Stimulated activated effector memory CD8-positive, alpha-beta T cell treated with anti-CD3 and anti-CD28 coated beads, Interleukin-12 subunit alpha, Interleukin-12 subunit beta, amount 100 ng/mL, for 72 hours (primary cell): ENCODE measurements at regions not wholly inside any gene's neighbourhood (a gene's known extent, or its start where the extent isn't known, plus 50 kb on each side); places are given as distances from the start of the nearest gene placed in this dataset.
A peak's percentile ranks its signal among the peaks of the same experiment; 100 is the strongest.

Experiments
- ATAC-seq: fragments of 150-1000 bp; cut with Tn5 transposase; 2 replicates; pipeline ENCODE4 v1.10.0; 2021
- DNase-seq, 2 donors: peaks; one replicate each; pipeline ENCODE4 v3.0.0; 2021 to 2022; ENCODE audit warnings: low spot score in 2 of 2
- H3K27ac Mint-ChIP-seq: one replicate; pipeline ENCODE4 v1.8.0; 2022; ENCODE audit warnings: mild to moderate bottlenecking, mixed read lengths
- H3K36me3 Mint-ChIP-seq: one replicate; pipeline ENCODE4 v1.8.0; 2022; ENCODE audit warnings: mild to moderate bottlenecking, mixed read lengths
- H3K4me1 Mint-ChIP-seq: one replicate; pipeline ENCODE4 v1.8.0; 2022; ENCODE audit warnings: mixed read lengths
- H3K4me3 Mint-ChIP-seq: one replicate; pipeline ENCODE4 v1.8.0; 2022; ENCODE audit warnings: mild to moderate bottlenecking, mixed read lengths
- H3K9me3 Mint-ChIP-seq: one replicate; pipeline ENCODE4 v1.8.0; 2022; ENCODE audit warnings: mixed read lengths

DNA sequence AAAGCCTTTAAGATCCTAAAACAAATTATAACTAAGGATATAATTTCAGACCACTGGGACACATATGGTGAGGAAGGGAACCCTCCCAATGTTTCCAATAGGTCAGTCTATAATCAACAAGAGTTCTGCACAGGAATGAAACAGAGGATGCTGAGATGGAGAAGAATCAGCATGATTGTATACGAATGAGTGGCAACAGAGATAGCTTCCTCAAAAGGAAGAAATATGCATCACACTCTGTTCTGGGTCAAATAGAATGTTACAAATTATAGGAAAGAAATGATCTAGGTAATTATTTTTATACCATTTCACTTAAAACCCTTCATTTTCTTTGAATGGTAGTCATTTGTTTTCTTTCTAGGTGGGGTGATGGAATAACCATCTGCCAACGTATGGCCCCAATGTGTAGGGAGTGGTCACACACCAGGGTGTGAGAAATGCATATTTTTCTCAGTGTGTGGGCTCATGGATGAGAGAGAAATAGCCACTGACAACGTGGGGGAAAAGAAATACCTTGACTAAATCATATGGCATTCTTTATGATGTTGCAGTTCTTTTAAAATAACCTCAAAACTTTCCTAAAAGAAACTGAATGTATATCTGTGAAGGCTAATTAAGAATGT lies 104.6 kb upstream of the IVNS1ABP start:
- DNase-seq (no peak), ATAC-seq (peak; percentile 67)
- H3K4me1 Mint-ChIP-seq: peaks cover 55% of the 10 kb centered on the region
- no peaks in the 10 kb centered on the region for H3K9me3 Mint-ChIP-seq
- H3K4me3 Mint-ChIP-seq: peak overlapping the region; percentile 42
- no peaks in the 10 kb centered on the region for H3K36me3 Mint-ChIP-seq
- peak overlapping the region; percentile 93 for H3K27ac Mint-ChIP-seq

DNA sequence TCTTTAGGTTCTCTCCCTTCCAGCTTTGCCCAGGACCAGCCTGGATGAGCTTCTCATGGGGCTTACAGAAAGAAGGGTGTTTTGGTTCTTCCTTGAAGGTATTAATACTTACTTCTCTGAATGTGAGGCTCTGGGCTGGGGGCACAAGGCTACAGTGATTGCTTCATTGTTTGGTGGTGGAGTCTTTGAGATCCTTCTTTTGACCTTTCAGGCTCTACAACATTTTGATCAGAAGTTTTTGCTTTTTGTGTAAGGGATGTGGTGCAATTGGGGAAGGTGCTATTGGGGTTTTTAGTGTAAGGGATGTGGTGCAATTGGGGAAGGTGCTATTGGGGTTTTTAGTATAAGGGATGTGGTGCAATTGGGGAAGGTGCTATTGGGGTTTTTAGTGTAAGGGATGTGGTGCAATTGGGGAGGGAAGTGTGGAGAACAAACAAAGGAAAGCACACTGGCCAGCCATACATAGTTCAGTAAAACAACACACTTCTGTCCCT lies 103.6 kb upstream of the IVNS1ABP start:
- H3K4me1 Mint-ChIP-seq: peaks cover 47% of the 10 kb centered on the region
- DNase-seq: no peak
- peak overlapping the region; percentile 93 for H3K27ac Mint-ChIP-seq
- H3K9me3 Mint-ChIP-seq: no peaks in the 10 kb centered on the region
- H3K36me3 Mint-ChIP-seq: no peaks in the 10 kb centered on the region
- peak; percentile 77 for ATAC-seq
- peak overlapping the region; percentile 42 for H3K4me3 Mint-ChIP-seq

DNA sequence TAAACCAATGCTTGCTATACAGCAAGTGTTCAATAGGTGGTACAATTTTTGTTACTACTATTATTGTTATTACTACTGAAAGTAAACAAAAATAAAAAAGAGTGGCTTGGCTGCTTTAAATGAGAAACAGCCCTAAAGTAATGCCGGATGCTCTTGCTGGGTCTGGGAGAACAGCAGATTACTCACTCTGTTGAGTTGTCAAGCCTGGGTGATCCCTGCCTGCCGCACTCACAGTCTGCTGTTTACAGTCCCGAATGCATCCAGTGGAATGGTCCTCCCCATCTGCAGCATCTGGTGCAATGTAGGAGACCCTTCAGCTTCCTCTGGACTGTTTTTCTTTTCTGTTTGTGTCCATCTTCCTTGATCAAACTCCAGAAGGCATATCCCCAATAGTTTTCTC lies 102.7 kb upstream of the IVNS1ABP start:
- no peak for DNase-seq
- Mint-ChIP-seq H3K4me3 (peak overlapping the region; percentile 42), H3K27ac (peak overlapping the region; percentile 93), H3K4me1 (peaks cover 41% of the 10 kb centered on the region), H3K36me3 (no peaks in the 10 kb centered on the region), H3K9me3 (no peaks in the 10 kb centered on the region)
- no peak for ATAC-seq

DNA sequence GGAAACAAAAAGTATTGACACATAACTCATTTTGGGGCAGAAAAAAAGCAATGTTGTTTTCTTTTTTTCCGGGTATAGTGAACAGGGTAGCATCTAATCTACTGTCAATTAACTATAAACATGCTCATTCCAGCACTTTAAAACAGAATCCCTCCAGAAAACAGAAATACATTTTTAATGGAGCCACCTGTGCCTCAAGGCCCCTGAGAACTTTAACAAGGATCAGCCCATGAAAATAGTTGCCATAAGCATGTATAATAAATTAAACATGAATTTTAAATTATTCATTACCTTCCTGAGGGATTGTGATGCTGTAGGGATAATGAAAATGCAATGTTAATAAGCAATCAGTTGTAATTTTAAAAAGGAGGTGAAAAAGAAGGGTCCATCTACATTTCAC lies 101.4 kb upstream of the IVNS1ABP start:
- no peak for ATAC-seq
- Mint-ChIP-seq H3K27ac (no peak overlapping the region), H3K4me3 (no peak overlapping the region)

DNA sequence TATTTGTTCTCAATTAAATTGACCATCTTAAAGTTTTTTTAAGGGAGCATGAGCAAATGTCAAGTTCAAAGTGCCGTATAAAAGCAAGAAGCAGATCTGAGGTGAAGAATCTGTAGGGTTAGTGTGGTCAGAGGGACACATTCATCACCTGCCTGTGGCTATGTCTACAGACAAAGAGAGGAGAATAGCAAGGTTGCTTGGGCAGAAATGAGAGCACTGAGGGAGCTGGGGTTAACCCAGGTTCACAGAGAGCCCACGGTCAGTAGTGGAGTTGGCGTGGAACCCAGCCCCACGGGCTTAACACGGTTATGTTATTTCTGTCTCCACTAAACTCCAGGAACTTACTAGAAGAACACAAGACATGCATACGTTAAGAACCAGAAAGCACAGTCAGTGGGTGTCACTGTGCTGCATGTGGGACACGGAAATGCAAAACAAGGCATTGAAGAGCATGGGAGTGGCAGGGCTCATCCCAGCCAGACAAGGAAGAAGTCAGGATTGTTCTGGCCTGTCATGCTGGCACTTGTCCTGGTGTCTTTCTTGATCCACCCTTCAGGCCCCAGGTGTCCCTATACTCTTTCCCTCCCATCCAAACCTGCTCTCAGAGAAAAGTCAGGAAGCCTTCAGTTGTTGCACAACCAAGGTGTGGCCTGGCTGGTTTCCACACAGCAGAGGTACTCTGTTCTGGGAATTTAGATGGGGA lies 95.5 kb upstream of the IVNS1ABP start:
- Mint-ChIP-seq H3K27ac (no peak overlapping the region), H3K36me3 (no peaks in the 10 kb centered on the region), H3K9me3 (no peaks in the 10 kb centered on the region), H3K4me1 (peaks cover 12% of the 10 kb centered on the region), H3K4me3 (no peak overlapping the region)
- DNase-seq: no peak
- peak; percentile 73 for ATAC-seq

More for the DNA sequence above, 101.4 kb upstream of the IVNS1ABP start:
- peaks cover 38% of the 10 kb centered on the region for H3K4me1 Mint-ChIP-seq
- no peaks in the 10 kb centered on the region for H3K9me3 Mint-ChIP-seq
- H3K36me3 Mint-ChIP-seq: no peaks in the 10 kb centered on the region
- no peak for DNase-seq

DNA sequence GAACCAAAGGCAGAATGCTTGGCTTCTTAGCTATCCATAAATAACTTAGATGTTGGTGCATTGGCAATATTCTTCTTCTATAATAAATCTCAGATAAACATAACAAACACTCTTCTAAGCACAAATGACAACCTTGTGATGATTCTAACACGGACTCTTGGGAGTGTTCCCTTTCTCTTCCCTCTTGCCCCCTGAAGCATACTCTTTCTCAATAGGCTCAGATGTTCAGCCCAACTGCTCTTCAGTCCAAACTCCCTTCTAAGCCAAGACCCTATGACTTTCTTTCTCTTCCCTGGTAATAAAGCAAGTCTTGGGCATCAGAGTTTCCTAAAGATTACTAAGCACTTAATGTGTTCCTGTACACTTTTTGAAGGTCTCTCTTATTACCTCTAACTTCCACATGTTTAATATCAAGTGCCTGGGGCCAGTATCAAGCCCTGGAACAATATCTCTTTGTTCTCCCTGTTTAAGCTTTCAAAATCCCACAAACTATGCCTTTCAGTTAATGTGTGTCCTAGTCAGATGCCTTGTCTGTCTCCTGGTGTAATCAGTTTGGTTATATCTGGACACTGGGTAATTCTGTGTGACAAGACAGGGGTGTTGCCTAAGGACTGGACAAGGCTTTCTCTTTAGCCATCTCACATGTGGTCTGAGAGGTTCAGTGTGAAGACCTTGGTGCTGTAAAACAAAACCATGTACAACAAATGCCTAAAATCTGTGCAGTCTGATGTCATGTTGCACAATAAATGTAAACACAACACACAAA lies 92.9 kb upstream of the IVNS1ABP start:
- H3K9me3 Mint-ChIP-seq: peaks cover 2% of the 10 kb centered on the region
- peaks cover 19% of the 10 kb centered on the region for H3K4me1 Mint-ChIP-seq
- no peak overlapping the region for H3K27ac Mint-ChIP-seq
- ATAC-seq (no peak), DNase-seq (no peak)
- no peak overlapping the region for H3K4me3 Mint-ChIP-seq
- H3K36me3 Mint-ChIP-seq: no peaks in the 10 kb centered on the region

DNA sequence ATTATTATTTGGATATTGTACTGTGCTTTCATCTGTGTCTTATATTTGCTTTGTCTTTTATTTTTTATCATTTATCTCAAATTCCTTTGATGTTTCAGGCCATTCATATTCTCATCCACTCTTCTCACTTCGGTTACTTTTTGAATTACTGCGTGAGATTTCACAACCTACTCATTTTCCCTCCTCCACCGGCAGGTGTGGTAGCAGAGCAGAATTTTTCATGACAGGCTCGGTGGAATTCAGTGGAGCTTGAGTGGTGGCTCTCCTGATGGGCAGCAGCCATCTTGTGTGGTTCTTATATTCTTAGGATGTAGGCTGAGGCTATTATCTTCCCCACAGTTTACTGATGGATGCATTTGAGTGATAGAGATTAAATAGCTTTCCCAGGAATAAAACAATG lies 92.3 kb upstream of the IVNS1ABP start:
- H3K9me3 Mint-ChIP-seq: peaks cover 2% of the 10 kb centered on the region
- ATAC-seq (no peak), DNase-seq (no peak)
- H3K4me3 Mint-ChIP-seq: no peak overlapping the region
- H3K27ac Mint-ChIP-seq: no peak overlapping the region
- H3K4me1 Mint-ChIP-seq: peaks cover 25% of the 10 kb centered on the region
- no peaks in the 10 kb centered on the region for H3K36me3 Mint-ChIP-seq

DNA sequence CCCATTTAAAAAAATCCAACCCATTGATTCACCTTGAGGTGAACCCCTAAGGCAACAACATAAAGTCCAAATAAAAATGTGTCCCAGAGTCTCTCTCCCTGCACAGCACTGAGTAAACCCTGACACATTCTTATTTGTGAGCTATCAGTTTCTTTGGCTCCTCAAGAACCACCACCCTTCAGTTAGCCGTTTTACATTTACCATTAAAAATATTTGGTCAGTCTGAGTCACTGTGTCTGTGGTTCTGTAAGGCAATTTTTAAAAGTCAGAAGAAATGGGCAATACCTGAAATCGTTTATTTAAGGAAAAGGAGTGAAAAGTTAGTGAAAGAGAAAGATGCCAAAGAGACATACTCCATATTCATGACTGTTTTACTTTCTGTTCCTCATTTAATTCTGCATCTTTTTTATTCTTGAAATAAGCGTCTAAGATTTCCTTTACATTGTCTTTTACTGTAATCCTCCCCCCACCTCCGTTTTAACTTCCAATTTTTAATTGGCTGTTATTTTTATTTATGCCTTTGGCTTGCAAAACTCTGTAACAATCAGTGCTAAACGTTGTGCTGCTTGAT lies 91.7 kb upstream of the IVNS1ABP start:
- ATAC-seq (no peak), DNase-seq (no peak)
- Mint-ChIP-seq H3K4me3 (no peak overlapping the region), H3K4me1 (peaks cover 27% of the 10 kb centered on the region), H3K27ac (no peak overlapping the region), H3K9me3 (peaks cover 2% of the 10 kb centered on the region), H3K36me3 (no peaks in the 10 kb centered on the region)

DNA sequence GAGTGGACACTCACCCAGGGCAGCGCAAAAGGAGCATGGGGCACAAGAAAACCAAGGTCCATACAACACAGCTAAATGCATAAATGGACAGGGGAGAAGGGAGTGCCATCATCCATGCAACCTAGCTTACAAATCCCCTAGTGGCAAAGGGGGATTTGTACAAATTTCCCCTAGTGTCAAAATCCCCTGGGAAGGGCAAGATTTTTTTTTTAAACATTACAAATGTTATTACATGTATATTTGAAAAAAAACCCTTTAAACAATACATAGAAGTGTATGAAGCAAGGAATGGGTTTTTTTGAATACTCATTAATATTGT lies 89.6 kb upstream of the IVNS1ABP start:
- ATAC-seq (no peak), DNase-seq (no peak)
- Mint-ChIP-seq H3K4me3 (no peak overlapping the region), H3K36me3 (no peaks in the 10 kb centered on the region), H3K9me3 (peaks cover 2% of the 10 kb centered on the region), H3K27ac (peak overlapping the region; percentile 15), H3K4me1 (peaks cover 27% of the 10 kb centered on the region)

DNA sequence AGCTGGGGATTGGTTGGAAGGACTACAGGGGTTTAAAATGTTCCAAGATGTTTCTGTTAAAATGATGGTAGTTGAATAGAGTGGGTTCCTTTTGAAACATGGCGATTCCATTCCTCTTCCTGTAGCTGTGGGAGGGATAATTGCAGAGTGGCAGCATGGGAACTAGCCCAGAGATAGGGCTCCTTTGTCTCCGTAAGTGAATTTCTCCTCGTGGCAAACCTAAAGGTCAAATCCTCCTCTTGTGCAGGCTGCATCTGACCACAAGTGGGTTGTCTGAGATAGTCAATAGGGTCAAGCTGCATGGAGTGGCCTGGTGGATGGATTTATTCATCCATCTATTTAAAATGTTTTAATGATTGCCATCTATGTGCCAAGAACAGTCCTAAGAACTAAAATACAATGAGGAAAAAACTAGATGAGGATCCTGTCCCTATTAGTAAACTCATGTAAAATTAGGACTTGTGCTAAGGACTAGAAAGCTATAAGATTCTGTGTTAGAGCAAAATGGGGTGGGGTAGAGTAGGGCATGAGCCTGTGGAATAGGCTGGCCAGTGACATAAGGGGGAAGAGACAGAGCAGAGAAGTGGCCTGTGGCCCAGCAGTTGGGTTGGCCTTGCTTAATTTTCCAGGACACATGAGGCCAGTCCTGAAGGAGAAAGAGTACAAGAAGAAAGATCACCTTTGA lies 89.1 kb upstream of the IVNS1ABP start:
- peak overlapping the region; percentile 15 for H3K27ac Mint-ChIP-seq
- peaks cover 2% of the 10 kb centered on the region for H3K9me3 Mint-ChIP-seq
- H3K4me1 Mint-ChIP-seq: peaks cover 27% of the 10 kb centered on the region
- no peak overlapping the region for H3K4me3 Mint-ChIP-seq
- no peaks in the 10 kb centered on the region for H3K36me3 Mint-ChIP-seq
- ATAC-seq: no peak
- no peak for DNase-seq

DNA sequence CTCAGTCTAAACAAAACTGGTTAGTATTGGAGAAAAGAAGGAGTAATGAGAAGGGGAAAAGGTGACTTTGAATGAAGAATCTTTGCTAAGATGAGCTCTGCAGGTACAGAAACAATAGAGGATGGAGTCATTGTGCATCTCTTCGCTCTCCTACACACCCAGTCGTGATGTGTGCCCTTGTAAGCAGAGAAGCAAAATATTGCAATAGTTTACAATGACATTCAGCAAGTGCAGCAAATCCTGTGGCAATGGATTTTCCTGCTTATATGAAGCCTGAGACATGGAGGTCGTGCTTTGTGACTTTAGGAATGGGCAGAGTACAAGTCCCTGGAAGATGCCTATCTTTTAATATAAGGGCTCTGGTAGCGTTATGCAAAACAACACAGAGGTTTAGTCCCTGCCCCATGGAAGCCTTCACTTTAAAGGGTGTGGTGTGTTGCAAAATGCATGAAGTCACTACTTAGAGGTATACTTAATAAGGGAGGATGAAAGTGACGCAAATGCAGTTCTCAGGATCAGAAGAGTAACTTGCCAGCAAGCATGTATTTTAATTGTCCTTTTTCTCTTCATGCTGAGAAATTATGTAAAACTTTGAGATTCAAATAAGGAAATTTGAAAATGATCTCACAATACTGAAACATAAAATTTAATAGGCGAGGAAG lies 88.0 kb upstream of the IVNS1ABP start:
- H3K4me3 Mint-ChIP-seq: peak overlapping the region; percentile 11
- H3K36me3 Mint-ChIP-seq: no peaks in the 10 kb centered on the region
- ATAC-seq (no peak), DNase-seq (no peak)
- H3K27ac Mint-ChIP-seq: no peak overlapping the region
- peaks cover 27% of the 10 kb centered on the region for H3K4me1 Mint-ChIP-seq
- peaks cover 2% of the 10 kb centered on the region for H3K9me3 Mint-ChIP-seq

DNA sequence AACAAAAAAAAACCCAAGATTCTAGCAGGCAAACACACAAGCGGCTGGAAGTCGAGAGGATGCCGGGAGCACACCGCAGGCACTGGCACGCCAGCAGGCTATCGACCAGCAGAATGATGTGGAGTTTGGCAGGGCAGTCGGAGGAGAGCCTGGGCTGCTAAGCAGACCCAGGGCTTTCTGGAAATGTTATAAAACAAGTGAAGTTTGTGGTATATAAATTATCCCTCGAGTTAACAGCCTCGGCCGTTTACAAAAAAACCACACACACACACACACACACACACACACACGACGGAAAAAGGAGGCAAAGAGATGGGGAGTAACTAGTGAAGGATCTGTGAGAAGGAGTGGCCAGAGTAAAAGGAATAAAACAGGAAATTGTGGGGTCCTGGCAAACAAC lies 87.2 kb upstream of the IVNS1ABP start:
- DNase-seq (no peak), ATAC-seq (no peak)
- Mint-ChIP-seq H3K4me1 (peaks cover 26% of the 10 kb centered on the region), H3K9me3 (peaks cover 2% of the 10 kb centered on the region), H3K36me3 (no peaks in the 10 kb centered on the region), H3K4me3 (peak overlapping the region; percentile 11), H3K27ac (no peak overlapping the region)

DNA sequence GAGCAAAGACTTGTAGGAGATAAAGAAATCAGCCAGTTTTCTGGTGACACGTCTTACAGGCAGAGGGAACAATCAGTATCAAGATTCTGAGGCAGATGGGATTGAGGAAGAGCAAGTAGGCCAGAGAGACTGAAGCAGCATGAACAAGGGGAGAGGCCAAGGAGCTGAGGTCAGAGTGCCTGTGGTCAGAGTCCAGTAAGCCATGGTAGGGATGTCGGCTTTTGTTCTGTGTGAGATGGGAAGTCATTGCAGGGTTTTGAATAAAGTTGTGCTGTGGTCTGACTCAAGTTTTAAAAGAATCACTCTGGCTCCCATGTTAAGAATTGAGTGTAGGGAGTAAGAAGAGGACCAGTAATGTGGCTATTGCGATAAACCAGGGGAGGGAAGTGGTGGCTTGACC lies 85.9 kb upstream of the IVNS1ABP start:
- no peaks in the 10 kb centered on the region for H3K36me3 Mint-ChIP-seq
- DNase-seq (no peak), ATAC-seq (no peak)
- H3K4me1 Mint-ChIP-seq: peaks cover 20% of the 10 kb centered on the region
- H3K4me3 Mint-ChIP-seq: no peak overlapping the region
- H3K9me3 Mint-ChIP-seq: peaks cover 2% of the 10 kb centered on the region
- no peak overlapping the region for H3K27ac Mint-ChIP-seq

DNA sequence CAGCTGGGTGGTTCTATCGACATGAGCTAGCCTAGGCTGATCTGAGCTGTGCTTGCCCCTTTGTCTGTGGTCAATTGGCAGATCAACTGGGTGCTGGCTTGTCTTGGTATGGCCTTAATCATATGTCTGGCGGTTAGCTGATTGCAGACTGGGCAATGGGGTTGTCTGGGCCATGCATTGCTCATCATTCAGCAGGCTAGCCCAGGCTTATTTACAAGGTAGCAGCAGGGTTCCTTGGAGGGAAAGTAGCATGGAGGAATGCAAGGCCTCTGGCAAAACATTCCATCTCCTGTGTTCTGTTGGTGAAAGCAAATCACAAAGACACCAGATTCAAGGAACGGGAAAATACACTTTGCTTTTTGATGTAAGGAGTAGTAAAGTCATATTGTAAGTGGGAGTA lies 84.0 kb upstream of the IVNS1ABP start:
- H3K27ac Mint-ChIP-seq: no peak overlapping the region
- DNase-seq: no peak

DNA sequence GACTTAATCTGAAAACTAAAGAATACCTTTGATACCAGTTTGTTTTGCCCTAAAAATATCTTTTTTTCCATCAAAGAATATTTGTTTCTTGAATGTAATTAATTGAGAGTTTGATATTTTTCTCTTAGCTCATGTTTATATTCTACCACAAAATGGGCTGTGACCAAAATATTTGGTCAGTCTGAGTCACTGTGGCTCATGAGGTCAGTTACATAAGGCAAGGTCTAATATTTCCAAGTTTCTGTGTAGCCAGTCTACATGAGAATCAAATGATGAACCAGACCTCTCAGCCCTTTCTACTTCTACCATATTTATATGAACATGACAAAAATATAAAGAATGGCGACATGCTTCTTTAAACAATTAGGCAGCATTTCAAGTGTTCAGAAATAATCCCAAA lies 83.0 kb upstream of the IVNS1ABP start:
- no peak for DNase-seq
- Mint-ChIP-seq H3K4me3 (no peak overlapping the region), H3K9me3 (no peaks in the 10 kb centered on the region), H3K36me3 (no peaks in the 10 kb centered on the region), H3K27ac (no peak overlapping the region), H3K4me1 (peaks cover 14% of the 10 kb centered on the region)
- no peak for ATAC-seq

More for the DNA sequence above, 84.0 kb upstream of the IVNS1ABP start:
- ATAC-seq: no peak
- H3K4me1 Mint-ChIP-seq: peaks cover 14% of the 10 kb centered on the region
- no peaks in the 10 kb centered on the region for H3K36me3 Mint-ChIP-seq
- no peaks in the 10 kb centered on the region for H3K9me3 Mint-ChIP-seq
- H3K4me3 Mint-ChIP-seq: no peak overlapping the region
